Right ventricle myocardium superior (tissue), 1 donor: ENCODE measurements at regions not wholly inside any gene's neighbourhood (a gene's known extent, or its start where the extent isn't known, plus 50 kb on each side); places are given as distances from the start of the nearest gene placed in this dataset.
"Not testable (repeated sequence)": the region's sequence is repeated elsewhere in the genome, so short reads cannot be mapped to it uniquely, and the experiment has no call there.

Source experiments
- ATAC-seq: fragments of 200-7000 bp; cut with Tn5 transposase; one replicate; pipeline ENCODE4 v1.9.1; 2020; ENCODE audit warnings: mild to moderate bottlenecking; ENCODE audit not compliant: poor library complexity
- DNase-seq: peaks from one replicate; pipeline ENCODE4 v3.0.0-alpha.2; 2020
- intact Hi-C: fragments of 100-400 bp; cut with DNase I; formaldehyde crosslinking; loops from one replicate; pipeline ENCODE4 v1.11.2; 2022
- donor health status: DM: no; HTN: yes; CAD: no; lungs with severe emphysema.

GRCh38 chr5:34186865-34187264 is 143.9 kb upstream of the C1QTNF3 start:
- ATAC-seq, intact Hi-C loops, DNase-seq: not testable (repeated sequence)

GRCh38 chr5:34187441-34187840 is 144.4 kb upstream of the C1QTNF3 start:
- ATAC-seq, intact Hi-C loops, DNase-seq: not testable (repeated sequence)

- DNase-seq, result peak; percentile 73
- intact Hi-C loops, ATAC-seq: not testable (repeated sequence)
Observed at GRCh38 chr5:34188001-34188822, 145.2 kb upstream of the C1QTNF3 start.

GRCh38 chr5:34189246-34189645 is 146.2 kb upstream of the C1QTNF3 start:
- intact Hi-C loops, ATAC-seq: not testable (repeated sequence)
- peak; percentile 62 for DNase-seq

GRCh38 chr5:34189752-34190411 is 146.9 kb upstream of the C1QTNF3 start:
- intact Hi-C loops, ATAC-seq: not testable (repeated sequence)
- DNase-seq, result peak; percentile 59

- peak; percentile 66 for DNase-seq
- ATAC-seq, intact Hi-C loops: not testable (repeated sequence)
Observed at GRCh38 chr5:34190466-34190865, 147.5 kb upstream of the C1QTNF3 start.

- ATAC-seq, intact Hi-C loops: not testable (repeated sequence)
- DNase-seq, result peak; percentile 60
Observed at GRCh38 chr5:34191279-34191744, 148.3 kb upstream of the C1QTNF3 start.

GRCh38 chr5:34192064-34192922 is 149.3 kb upstream of the C1QTNF3 start:
- ATAC-seq, intact Hi-C loops: not testable (repeated sequence)
- DNase-seq, result peak; percentile 63

- ATAC-seq, intact Hi-C loops: not testable (repeated sequence)
- peak; percentile 48 for DNase-seq
Observed at GRCh38 chr5:34192923-34193262, 149.9 kb upstream of the C1QTNF3 start.

- peak; percentile 39 for DNase-seq
- not testable (repeated sequence) for ATAC-seq
Observed at GRCh38 chr5:34193297-34193696, 150.3 kb upstream of the C1QTNF3 start.

GRCh38 chr5:34193804-34194203 is 150.8 kb upstream of the C1QTNF3 start:
- intact Hi-C loops, ATAC-seq, DNase-seq: not testable (repeated sequence)

More at GRCh38 chr5:34193297-34193696, 150.3 kb upstream of the C1QTNF3 start:
- intact Hi-C loops, result not testable (repeated sequence)

GRCh38 chr5:34196091-34196490 is 153.1 kb upstream of the C1QTNF3 start:
- intact Hi-C loops, ATAC-seq, DNase-seq: not testable (repeated sequence)

GRCh38 chr5:34205347-34205746 is 162.3 kb upstream of the C1QTNF3 start:
- ATAC-seq, intact Hi-C loops, DNase-seq: not testable (repeated sequence)

- ATAC-seq, intact Hi-C loops, DNase-seq: not testable (repeated sequence)
Observed at GRCh38 chr5:34217386-34217785, 174.4 kb upstream of the C1QTNF3 start.

GRCh38 chr5:34221329-34222073 is 178.5 kb upstream of the C1QTNF3 start:
- ATAC-seq, intact Hi-C loops, DNase-seq: not testable (repeated sequence)

GRCh38 chr5:34223158-34223557 is 180.1 kb upstream of the C1QTNF3 start:
- intact Hi-C loops, DNase-seq, ATAC-seq: not testable (repeated sequence)

GRCh38 chr5:34230402-34230801 is 187.4 kb upstream of the C1QTNF3 start:
- DNase-seq, ATAC-seq, intact Hi-C loops: not testable (repeated sequence)

- ATAC-seq, intact Hi-C loops, DNase-seq: not testable (repeated sequence)
Observed at GRCh38 chr5:34243802-34244201, 200.8 kb upstream of the C1QTNF3 start.
